HCT116 (cell line): ENCODE measurements at regions not wholly inside any gene's neighbourhood (a gene's known extent, or its start where the extent isn't known, plus 50 kb on each side); places are given as distances from the start of the nearest gene placed in this dataset.

ENCODE experiments used
- CEBPB ChIP-seq: IDR thresholded peaks from 2 replicates; pipeline ENCODE4 v1.6.1; 2012; ENCODE audit warnings: low read depth
- EGR1 ChIP-seq: IDR thresholded peaks from 2 replicates; pipeline ENCODE4 v1.6.1; 2012; ENCODE audit warnings: low read depth
- EZH2 ChIP-seq: fragments of 200-600 bp; sonication (generic); IDR thresholded peaks from 2 replicates; pipeline ENCODE4 v1.6.1; 2017; ENCODE audit warnings: antibody characterized with exemption, mixed run types
- JUND ChIP-seq: IDR thresholded peaks from 2 replicates; pipeline ENCODE4 v1.6.1; 2012
- POLR2A ChIP-seq: IDR thresholded peaks from 2 replicates; pipeline ENCODE4 v1.7.0; 2011; ENCODE audit warnings: borderline replicate concordance; ENCODE audit not compliant: insufficient read depth, insufficient read length; ENCODE audit errors: extremely low read depth
- POLR2AphosphoS5 ChIP-seq: IDR thresholded peaks from 2 replicates; pipeline ENCODE4 v1.6.1; 2011; ENCODE audit warnings: mild to moderate bottlenecking, low read depth, low read length, moderate library complexity
- RAD21 ChIP-seq: IDR thresholded peaks from 2 replicates; pipeline ENCODE4 v1.6.1; 2012; ENCODE audit warnings: low read depth, mild to moderate bottlenecking
- SIN3A ChIP-seq: IDR thresholded peaks from 2 replicates; pipeline ENCODE4 v1.6.1; 2012; ENCODE audit warnings: low read depth
- YY1 ChIP-seq: IDR thresholded peaks from 2 replicates; pipeline ENCODE4 v1.6.1; 2011; ENCODE audit warnings: low read length, low read depth, moderate library complexity, mild to moderate bottlenecking; ENCODE audit not compliant: insufficient replicate concordance; ENCODE audit errors: extremely low read depth
- ZFX ChIP-seq: fragments of 450-650 bp; IDR thresholded peaks from 2 replicates; pipeline ENCODE4 v1.6.1; 2017
- TF ChIP-seq, protein P1 (sequence below), 3 experiments: fragments of 200-600 bp in 1 of 3; sonication (generic) in 1 of 3; IDR thresholded peaks in 2 of 3; conservative IDR thresholded peaks in 1 of 3; 2 replicates each; pipeline ENCODE4 v1.5.1; 2012 to 2017; ENCODE audit warnings: low read depth in 2 of 3, low read length in 2 of 3, antibody characterized with exemption in 1 of 3, borderline replicate concordance in 1 of 3, control low read depth in 1 of 3, mild to moderate bottlenecking in 1 of 3, mixed read lengths in 1 of 3, mixed run types in 1 of 3, moderate library complexity in 1 of 3; ENCODE audit not compliant: insufficient read depth in 1 of 3
- TF ChIP-seq, protein P2 (sequence below): IDR thresholded peaks from 2 replicates; pipeline ENCODE4 v1.6.1; 2012
- TF ChIP-seq, protein P3 (sequence below): IDR thresholded peaks from 2 replicates; pipeline ENCODE4 v1.6.1; 2012

DNA sequence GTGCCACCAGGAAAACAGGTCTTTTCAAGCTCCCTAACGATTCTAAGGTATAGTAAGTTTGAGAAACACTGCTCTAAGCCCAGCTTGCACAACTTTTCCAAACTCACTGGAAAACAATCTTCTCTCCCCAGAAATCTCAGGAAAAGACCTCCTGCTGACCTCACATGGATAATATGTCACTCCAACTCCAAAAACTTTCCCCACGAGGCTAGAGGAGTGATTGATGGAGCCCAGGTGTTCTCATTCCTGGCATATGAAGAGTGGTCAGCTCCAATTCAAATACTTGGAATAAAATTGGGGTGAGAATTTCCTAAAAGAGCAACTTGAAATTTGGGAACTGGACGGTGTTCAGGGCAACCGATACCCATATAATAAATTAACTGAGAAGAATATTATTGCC is 299.9 kb downstream of the PPP4R3C start:
- TF ChIP-seq POLR2A (no peak), JUND (no peak), EZH2 (no peak), SIN3A (no peak), YY1 (no peak), POLR2AphosphoS5 (no peak), EGR1 (no peak), CEBPB (no peak), RAD21 (no peak), ZFX (no peak)
- TF ChIP-seq, protein P1, sequence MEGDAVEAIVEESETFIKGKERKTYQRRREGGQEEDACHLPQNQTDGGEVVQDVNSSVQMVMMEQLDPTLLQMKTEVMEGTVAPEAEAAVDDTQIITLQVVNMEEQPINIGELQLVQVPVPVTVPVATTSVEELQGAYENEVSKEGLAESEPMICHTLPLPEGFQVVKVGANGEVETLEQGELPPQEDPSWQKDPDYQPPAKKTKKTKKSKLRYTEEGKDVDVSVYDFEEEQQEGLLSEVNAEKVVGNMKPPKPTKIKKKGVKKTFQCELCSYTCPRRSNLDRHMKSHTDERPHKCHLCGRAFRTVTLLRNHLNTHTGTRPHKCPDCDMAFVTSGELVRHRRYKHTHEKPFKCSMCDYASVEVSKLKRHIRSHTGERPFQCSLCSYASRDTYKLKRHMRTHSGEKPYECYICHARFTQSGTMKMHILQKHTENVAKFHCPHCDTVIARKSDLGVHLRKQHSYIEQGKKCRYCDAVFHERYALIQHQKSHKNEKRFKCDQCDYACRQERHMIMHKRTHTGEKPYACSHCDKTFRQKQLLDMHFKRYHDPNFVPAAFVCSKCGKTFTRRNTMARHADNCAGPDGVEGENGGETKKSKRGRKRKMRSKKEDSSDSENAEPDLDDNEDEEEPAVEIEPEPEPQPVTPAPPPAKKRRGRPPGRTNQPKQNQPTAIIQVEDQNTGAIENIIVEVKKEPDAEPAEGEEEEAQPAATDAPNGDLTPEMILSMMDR (IDR thresholded peaks at IDR 0.05 in 2 of 3, conservative IDR thresholded peaks at IDR 0.05 in 1 of 3; ENCODE audit: borderline replicate concordance in 1 of 3, insufficient read depth in 1 of 3, low read depth in 2 of 3, low read length in 2 of 3), result no peak
- TF ChIP-seq, protein P2, sequence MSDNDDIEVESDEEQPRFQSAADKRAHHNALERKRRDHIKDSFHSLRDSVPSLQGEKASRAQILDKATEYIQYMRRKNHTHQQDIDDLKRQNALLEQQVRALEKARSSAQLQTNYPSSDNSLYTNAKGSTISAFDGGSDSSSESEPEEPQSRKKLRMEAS, result no peak
- TF ChIP-seq, protein P3, sequence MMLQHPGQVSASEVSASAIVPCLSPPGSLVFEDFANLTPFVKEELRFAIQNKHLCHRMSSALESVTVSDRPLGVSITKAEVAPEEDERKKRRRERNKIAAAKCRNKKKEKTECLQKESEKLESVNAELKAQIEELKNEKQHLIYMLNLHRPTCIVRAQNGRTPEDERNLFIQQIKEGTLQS, result no peak
